Gastroesophageal sphincter (tissue), 3 donors: ENCODE measurements at regions not wholly inside any gene's neighbourhood (a gene's known extent, or its start where the extent isn't known, plus 50 kb on each side); places are given as distances from the start of the nearest gene placed in this dataset.

ENCODE experiments used
- POLR2A ChIP-seq, 2 donors: fragments of 450-650 bp; IDR thresholded peaks; one replicate each; pipeline ENCODE4 v1.6.1; 2017; ENCODE audit warnings: antibody characterized with exemption in 2 of 2, mild to moderate bottlenecking in 2 of 2, moderate library complexity in 1 of 2
- TF ChIP-seq, protein P1 (sequence below), 4 experiments: fragments of 200-600 bp in 2 of 4; fragments of 450-650 bp in 2 of 4; sonication (generic) in 1 of 4; IDR thresholded peaks; one replicate each; pipeline ENCODE4 v1.5.1; 2017 to 2019; ENCODE audit warnings: antibody characterized with exemption in 4 of 4, mild to moderate bottlenecking in 2 of 4, moderate library complexity in 2 of 4

GRCh38 chr14:41187868-41188267, 418.8 kb upstream of the LRFN5 start:
- no peak for TF ChIP-seq POLR2A (IDR thresholded peaks at IDR 0.05)
- TF ChIP-seq, protein P1, sequence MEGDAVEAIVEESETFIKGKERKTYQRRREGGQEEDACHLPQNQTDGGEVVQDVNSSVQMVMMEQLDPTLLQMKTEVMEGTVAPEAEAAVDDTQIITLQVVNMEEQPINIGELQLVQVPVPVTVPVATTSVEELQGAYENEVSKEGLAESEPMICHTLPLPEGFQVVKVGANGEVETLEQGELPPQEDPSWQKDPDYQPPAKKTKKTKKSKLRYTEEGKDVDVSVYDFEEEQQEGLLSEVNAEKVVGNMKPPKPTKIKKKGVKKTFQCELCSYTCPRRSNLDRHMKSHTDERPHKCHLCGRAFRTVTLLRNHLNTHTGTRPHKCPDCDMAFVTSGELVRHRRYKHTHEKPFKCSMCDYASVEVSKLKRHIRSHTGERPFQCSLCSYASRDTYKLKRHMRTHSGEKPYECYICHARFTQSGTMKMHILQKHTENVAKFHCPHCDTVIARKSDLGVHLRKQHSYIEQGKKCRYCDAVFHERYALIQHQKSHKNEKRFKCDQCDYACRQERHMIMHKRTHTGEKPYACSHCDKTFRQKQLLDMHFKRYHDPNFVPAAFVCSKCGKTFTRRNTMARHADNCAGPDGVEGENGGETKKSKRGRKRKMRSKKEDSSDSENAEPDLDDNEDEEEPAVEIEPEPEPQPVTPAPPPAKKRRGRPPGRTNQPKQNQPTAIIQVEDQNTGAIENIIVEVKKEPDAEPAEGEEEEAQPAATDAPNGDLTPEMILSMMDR (IDR thresholded peaks at IDR 0.05) = no peak
